GM18511 (cell line): ENCODE measurements at regions not wholly inside any gene's neighbourhood (a gene's known extent, or its start where the extent isn't known, plus 50 kb on each side); places are given as distances from the start of the nearest gene placed in this dataset.
"Not testable (repeated sequence)": the region's sequence is repeated elsewhere in the genome, so short reads cannot be mapped to it uniquely, and the experiment has no call there.

Experiments used
- ATAC-seq: cut with Tn5 transposase; IDR thresholded peaks from one replicate; pipeline ENCODE4 v1.9.1; 2021; ENCODE audit warnings: mild to moderate bottlenecking, moderate library complexity; ENCODE audit not compliant: unreplicated experiment

GRCh38 chr5:98516701-98517100 is 256.8 kb upstream of the RGMB start:
- ATAC-seq = no peak

GRCh38 chr5:98517560-98518366 is 255.7 kb upstream of the RGMB start:
- no peak for ATAC-seq

- no peak for ATAC-seq
Observed at GRCh38 chr5:98518754-98519153, 254.7 kb upstream of the RGMB start.

- ATAC-seq = no peak
Observed at GRCh38 chr5:98519571-98519970, 253.9 kb upstream of the RGMB start.

GRCh38 chr5:98521821-98522220 is 251.6 kb upstream of the RGMB start:
- no peak for ATAC-seq

- ATAC-seq = no peak
Observed at GRCh38 chr5:98524773-98525172, 248.7 kb upstream of the RGMB start.

GRCh38 chr5:98527846-98528245 is 245.6 kb upstream of the RGMB start:
- no peak for ATAC-seq

- no peak for ATAC-seq
Observed at GRCh38 chr5:98529321-98529720, 244.1 kb upstream of the RGMB start.

- no peak for ATAC-seq
Observed at GRCh38 chr5:98530224-98530623, 243.2 kb upstream of the RGMB start.

- ATAC-seq = no peak
Observed at GRCh38 chr5:98535901-98536300, 237.6 kb upstream of the RGMB start.

- ATAC-seq = no peak
Observed at GRCh38 chr5:98540056-98540455, 233.4 kb upstream of the RGMB start.

GRCh38 chr5:98541641-98542040 is 231.8 kb upstream of the RGMB start:
- ATAC-seq = no peak

- ATAC-seq = no peak
Observed at GRCh38 chr5:98543490-98543889, 230.0 kb upstream of the RGMB start.

- ATAC-seq = not testable (repeated sequence)
Observed at GRCh38 chr5:98546924-98547323, 226.5 kb upstream of the RGMB start.

- no peak for ATAC-seq
Observed at GRCh38 chr5:98556712-98557111, 216.8 kb upstream of the RGMB start.

GRCh38 chr5:98557916-98558315 is 215.5 kb upstream of the RGMB start:
- ATAC-seq = no peak

- no peak for ATAC-seq
Observed at GRCh38 chr5:98563885-98564653, 209.4 kb upstream of the RGMB start.

- no peak for ATAC-seq
Observed at GRCh38 chr5:98564836-98565235, 208.6 kb upstream of the RGMB start.

GRCh38 chr5:98568336-98568735 is 205.1 kb upstream of the RGMB start:
- ATAC-seq = no peak

- no peak for ATAC-seq
Observed at GRCh38 chr5:98569288-98569687, 204.2 kb upstream of the RGMB start.

GRCh38 chr5:98570010-98570409 is 203.5 kb upstream of the RGMB start:
- ATAC-seq = no peak

GRCh38 chr5:98570661-98571191 is 202.7 kb upstream of the RGMB start:
- no peak for ATAC-seq
